ENCODE measurements at regions not wholly inside any gene's neighbourhood (a gene's known extent, or its start where the extent isn't known, plus 50 kb on each side); places are given as distances from the start of the nearest gene placed in this dataset.

DNA sequence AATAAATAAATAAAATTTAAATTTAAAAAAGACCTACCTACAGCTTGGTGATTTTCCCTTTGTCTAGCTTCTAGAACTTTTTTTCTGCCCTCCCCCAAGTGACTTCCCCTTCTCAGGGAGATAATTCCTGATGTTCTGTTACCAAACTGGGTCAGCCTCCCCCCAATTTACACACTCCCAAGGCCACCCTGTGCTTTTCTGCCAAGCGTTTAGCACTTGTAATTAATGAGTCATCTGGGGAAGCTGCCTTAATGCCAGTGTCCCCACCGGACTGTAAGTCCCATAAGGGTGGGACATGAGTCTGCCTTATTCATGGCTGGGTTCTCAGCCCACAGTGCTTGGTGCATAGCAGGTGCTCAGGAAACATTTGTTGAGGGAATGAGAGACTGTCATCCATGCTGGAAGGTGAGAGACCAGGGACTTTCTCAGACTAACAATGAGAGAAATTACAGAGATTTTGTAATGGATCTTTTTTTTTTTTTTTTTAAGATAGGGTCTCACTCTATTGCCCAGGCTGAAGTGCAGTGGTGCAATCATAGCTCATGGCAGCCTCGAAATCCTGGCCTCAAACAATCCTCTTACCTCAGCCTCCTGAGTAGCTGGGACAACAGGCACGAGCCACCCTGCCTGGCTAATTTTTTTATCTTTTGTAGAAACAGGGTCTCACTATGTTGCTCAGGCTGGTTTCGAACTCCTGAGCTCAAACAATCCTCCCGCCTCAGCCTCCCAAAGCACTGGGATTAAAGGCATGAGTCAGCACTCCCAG is 106.8 kb downstream of the PHETA1 start (continued):
- TF ChIP-seq, protein P1, sequence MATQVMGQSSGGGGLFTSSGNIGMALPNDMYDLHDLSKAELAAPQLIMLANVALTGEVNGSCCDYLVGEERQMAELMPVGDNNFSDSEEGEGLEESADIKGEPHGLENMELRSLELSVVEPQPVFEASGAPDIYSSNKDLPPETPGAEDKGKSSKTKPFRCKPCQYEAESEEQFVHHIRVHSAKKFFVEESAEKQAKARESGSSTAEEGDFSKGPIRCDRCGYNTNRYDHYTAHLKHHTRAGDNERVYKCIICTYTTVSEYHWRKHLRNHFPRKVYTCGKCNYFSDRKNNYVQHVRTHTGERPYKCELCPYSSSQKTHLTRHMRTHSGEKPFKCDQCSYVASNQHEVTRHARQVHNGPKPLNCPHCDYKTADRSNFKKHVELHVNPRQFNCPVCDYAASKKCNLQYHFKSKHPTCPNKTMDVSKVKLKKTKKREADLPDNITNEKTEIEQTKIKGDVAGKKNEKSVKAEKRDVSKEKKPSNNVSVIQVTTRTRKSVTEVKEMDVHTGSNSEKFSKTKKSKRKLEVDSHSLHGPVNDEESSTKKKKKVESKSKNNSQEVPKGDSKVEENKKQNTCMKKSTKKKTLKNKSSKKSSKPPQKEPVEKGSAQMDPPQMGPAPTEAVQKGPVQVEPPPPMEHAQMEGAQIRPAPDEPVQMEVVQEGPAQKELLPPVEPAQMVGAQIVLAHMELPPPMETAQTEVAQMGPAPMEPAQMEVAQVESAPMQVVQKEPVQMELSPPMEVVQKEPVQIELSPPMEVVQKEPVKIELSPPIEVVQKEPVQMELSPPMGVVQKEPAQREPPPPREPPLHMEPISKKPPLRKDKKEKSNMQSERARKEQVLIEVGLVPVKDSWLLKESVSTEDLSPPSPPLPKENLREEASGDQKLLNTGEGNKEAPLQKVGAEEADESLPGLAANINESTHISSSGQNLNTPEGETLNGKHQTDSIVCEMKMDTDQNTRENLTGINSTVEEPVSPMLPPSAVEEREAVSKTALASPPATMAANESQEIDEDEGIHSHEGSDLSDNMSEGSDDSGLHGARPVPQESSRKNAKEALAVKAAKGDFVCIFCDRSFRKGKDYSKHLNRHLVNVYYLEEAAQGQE (IDR thresholded peaks at IDR 0.05; ENCODE audit: unreplicated experiment) = no peak

DNA sequence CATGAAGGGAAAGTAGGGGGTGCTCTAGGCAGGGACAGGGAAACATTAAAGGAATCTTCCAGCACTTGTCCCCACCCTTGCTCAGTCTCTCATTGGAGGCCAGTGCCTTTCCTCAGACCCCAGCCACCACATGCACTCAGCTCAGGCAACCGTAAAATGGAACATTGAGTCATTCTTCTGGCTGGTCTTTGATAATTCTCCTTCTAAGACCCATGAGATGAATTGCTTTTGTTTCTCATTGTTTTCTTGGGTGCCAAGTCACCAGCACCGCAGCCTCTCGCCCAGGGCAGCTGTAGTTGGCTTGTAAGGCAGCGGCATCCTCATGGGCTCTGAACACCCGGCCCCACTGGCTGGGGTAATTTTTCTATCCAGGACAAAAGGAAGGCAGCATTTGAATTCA is 108.2 kb downstream of the PHETA1 start:
- no peak overlapping the region for H3K4me3 ChIP-seq
- no peak overlapping the region for H3K27ac ChIP-seq (ENCODE audit: low read depth)
- TF ChIP-seq NANOG (IDR thresholded peaks at IDR 0.05; ENCODE audit: borderline replicate concordance) = no peak
- TF ChIP-seq, protein P2, sequence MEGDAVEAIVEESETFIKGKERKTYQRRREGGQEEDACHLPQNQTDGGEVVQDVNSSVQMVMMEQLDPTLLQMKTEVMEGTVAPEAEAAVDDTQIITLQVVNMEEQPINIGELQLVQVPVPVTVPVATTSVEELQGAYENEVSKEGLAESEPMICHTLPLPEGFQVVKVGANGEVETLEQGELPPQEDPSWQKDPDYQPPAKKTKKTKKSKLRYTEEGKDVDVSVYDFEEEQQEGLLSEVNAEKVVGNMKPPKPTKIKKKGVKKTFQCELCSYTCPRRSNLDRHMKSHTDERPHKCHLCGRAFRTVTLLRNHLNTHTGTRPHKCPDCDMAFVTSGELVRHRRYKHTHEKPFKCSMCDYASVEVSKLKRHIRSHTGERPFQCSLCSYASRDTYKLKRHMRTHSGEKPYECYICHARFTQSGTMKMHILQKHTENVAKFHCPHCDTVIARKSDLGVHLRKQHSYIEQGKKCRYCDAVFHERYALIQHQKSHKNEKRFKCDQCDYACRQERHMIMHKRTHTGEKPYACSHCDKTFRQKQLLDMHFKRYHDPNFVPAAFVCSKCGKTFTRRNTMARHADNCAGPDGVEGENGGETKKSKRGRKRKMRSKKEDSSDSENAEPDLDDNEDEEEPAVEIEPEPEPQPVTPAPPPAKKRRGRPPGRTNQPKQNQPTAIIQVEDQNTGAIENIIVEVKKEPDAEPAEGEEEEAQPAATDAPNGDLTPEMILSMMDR (conservative IDR thresholded peaks at IDR 0.05; ENCODE audit: low read depth in 2 of 2) = peak in 1 of 2 experiments; percentile 9; a peak in 1 of 4 replicates
- TF ChIP-seq, protein P3, sequence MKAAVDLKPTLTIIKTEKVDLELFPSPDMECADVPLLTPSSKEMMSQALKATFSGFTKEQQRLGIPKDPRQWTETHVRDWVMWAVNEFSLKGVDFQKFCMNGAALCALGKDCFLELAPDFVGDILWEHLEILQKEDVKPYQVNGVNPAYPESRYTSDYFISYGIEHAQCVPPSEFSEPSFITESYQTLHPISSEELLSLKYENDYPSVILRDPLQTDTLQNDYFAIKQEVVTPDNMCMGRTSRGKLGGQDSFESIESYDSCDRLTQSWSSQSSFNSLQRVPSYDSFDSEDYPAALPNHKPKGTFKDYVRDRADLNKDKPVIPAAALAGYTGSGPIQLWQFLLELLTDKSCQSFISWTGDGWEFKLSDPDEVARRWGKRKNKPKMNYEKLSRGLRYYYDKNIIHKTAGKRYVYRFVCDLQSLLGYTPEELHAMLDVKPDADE (IDR thresholded peaks at IDR 0.05) = no peak
- H3K4me3 Mint-ChIP-seq = no peak overlapping the region
- no peak overlapping the region for H3K27ac Mint-ChIP-seq
- no peaks in the 10 kb centered on the region for H4K20me1 ChIP-seq (replicated peaks; ENCODE audit: insufficient read depth)
- no peak overlapping the region for H2AFZ ChIP-seq
- H3K9me3 Mint-ChIP-seq = no peaks in the 10 kb centered on the region
- no peaks in the 10 kb centered on the region for H3K79me2 ChIP-seq (replicated peaks; ENCODE audit: insufficient read depth)
- H3K4me2 ChIP-seq = no peak overlapping the region
- no peaks in the 10 kb centered on the region; the same call in 2 of the 3 replicates for H3K4me1 Mint-ChIP-seq
- no peaks in the 10 kb centered on the region for H3K9me2 ChIP-seq (ENCODE audit: insufficient read depth)
- no peak for ATAC-seq
- H3K36me3 ChIP-seq (ENCODE audit: insufficient read depth) = no peaks in the 10 kb centered on the region
- no peaks in the 10 kb centered on the region for H3K27me3 ChIP-seq (ENCODE audit: insufficient read depth)
- H3F3A ChIP-seq (replicated peaks; ENCODE audit: low read depth) = no peaks in the 10 kb centered on the region
- no peak for DNase-seq (ENCODE audit: low spot score)
- H3K36me3 Mint-ChIP-seq (ENCODE audit: low read depth) = no peaks in the 10 kb centered on the region
- no peaks in the 10 kb centered on the region for H3K4me1 ChIP-seq (ENCODE audit: insufficient read depth)
- H3K27me3 Mint-ChIP-seq (ENCODE audit: insufficient read depth, low read depth, poor library complexity) = peaks cover 3% of the 10 kb centered on the region

DNA sequence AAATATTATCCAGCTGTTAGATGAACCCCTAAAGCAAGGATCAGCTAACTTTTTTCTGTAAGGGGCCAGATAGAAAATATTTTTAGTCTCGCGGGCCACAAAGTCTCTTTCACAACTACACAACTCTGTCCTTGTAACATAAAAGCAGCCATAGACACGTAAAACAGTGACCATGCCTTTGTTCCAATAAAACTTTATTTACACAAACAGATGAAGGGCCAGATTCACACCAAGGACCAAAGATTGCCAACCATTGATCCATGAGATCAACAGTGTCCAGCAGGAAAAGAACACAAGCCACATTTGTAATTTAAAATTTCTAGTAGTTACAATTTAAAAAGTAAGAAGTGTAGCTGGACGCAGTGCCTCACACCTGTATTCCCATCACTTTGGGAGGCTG is 109.7 kb downstream of the PHETA1 start:
- H2AFZ ChIP-seq = no peak overlapping the region
- H3K9me2 ChIP-seq (ENCODE audit: insufficient read depth) = no peaks in the 10 kb centered on the region
- no peaks in the 10 kb centered on the region for H3F3A ChIP-seq (replicated peaks; ENCODE audit: low read depth)
- Mint-ChIP-seq H3K4me1 (no peaks in the 10 kb centered on the region; the same call in 2 of the 3 replicates), H3K36me3 (ENCODE audit: low read depth) (no peaks in the 10 kb centered on the region), H3K27ac (no peak overlapping the region), H3K9me3 (no peaks in the 10 kb centered on the region), H3K27me3 (ENCODE audit: insufficient read depth, low read depth, poor library complexity) (no peaks in the 10 kb centered on the region), H3K4me3 (no peak overlapping the region)
- ATAC-seq = no peak
- H4K20me1 ChIP-seq (replicated peaks; ENCODE audit: insufficient read depth) = no peaks in the 10 kb centered on the region
- no peak overlapping the region for H3K4me2 ChIP-seq
- no peaks in the 10 kb centered on the region for H3K36me3 ChIP-seq (ENCODE audit: insufficient read depth)
- H3K4me1 ChIP-seq (ENCODE audit: insufficient read depth) = no peaks in the 10 kb centered on the region
- no peaks in the 10 kb centered on the region for H3K79me2 ChIP-seq (replicated peaks; ENCODE audit: insufficient read depth)
- no peak for DNase-seq (ENCODE audit: low spot score)
- H3K27ac ChIP-seq (ENCODE audit: low read depth) = no peak overlapping the region
- no peak overlapping the region for H3K4me3 ChIP-seq
- no peaks in the 10 kb centered on the region for H3K27me3 ChIP-seq (ENCODE audit: insufficient read depth)
- TF ChIP-seq STAT1 (IDR thresholded peaks at IDR 0.05; ENCODE audit: unreplicated experiment) (no peak), POLR2AphosphoS5 (IDR thresholded peaks at IDR 0.05; ENCODE audit: low read depth) (no peak)
- TF ChIP-seq, protein P1 (IDR thresholded peaks at IDR 0.05; ENCODE audit: unreplicated experiment) = no peak
